Calu3 (cell line): ENCODE measurements at regions not wholly inside any gene's neighbourhood (a gene's known extent, or its start where the extent isn't known, plus 50 kb on each side); places are given as distances from the start of the nearest gene placed in this dataset.

Experiments
- BruUV-seq: library from RNA; stranded (reverse); fragments of 400-500 nt; replicated peaks from 2 replicates; lab custom pipeline; 2021; lab: Mats Ljungman, UMichigan
- CTCF ChIA-PET: fragments of 300-600 bp; sonication (Branson Sonifier 250); formaldehyde crosslinking; loops from one replicate; lab custom pipeline; 2022; ENCODE audit warnings: antibody characterized with exemption; lab: Charles Lee
- DNase-seq: peaks from one replicate; pipeline ENCODE4 v3.0.0; 2022
- H3K27ac Mint-ChIP-seq: one replicate; pipeline ENCODE4 v1.8.0; 2022; ENCODE audit warnings: mixed read lengths; ENCODE audit not compliant: unreplicated experiment
- H3K27me3 Mint-ChIP-seq: one replicate; pipeline ENCODE4 v1.8.0; 2022; ENCODE audit warnings: mixed read lengths; ENCODE audit not compliant: unreplicated experiment
- H3K36me3 Mint-ChIP-seq: one replicate; pipeline ENCODE4 v1.8.0; 2022; ENCODE audit warnings: mild to moderate bottlenecking, moderate library complexity, mixed read lengths; ENCODE audit not compliant: insufficient read depth, unreplicated experiment
- H3K4me1 Mint-ChIP-seq: one replicate; pipeline ENCODE4 v1.8.0; 2022; ENCODE audit warnings: mild to moderate bottlenecking, low read depth, mixed read lengths; ENCODE audit not compliant: unreplicated experiment
- H3K4me3 Mint-ChIP-seq: one replicate; pipeline ENCODE4 v1.8.0; 2022; ENCODE audit warnings: mild to moderate bottlenecking, low read depth, moderate library complexity, mixed read lengths; ENCODE audit not compliant: unreplicated experiment
- H3K9me3 Mint-ChIP-seq: one replicate; pipeline ENCODE4 v1.8.0; 2022; ENCODE audit warnings: low read depth, mixed read lengths; ENCODE audit not compliant: unreplicated experiment
- CTCF ChIP-seq: fragments of 200-600 bp; IDR thresholded peaks from one replicate; pipeline ENCODE4 v1.8.0; 2022; ENCODE audit warnings: antibody characterized with exemption; ENCODE audit not compliant: unreplicated experiment
- intact Hi-C: fragments of 100-400 bp; cut with micrococcal nuclease; formaldehyde crosslinking; loops from one replicate; pipeline ENCODE4 v1.10.0; 2022; ENCODE audit not compliant: unreplicated experiment

- BruUV-seq = no TSS peak
- CTCF ChIA-PET = no interaction called here
- no peak for DNase-seq
Observed at GRCh38 chr4:19523964-19524363, 727.7 kb upstream of the SLIT2 start.

GRCh38 chr4:19522966-19523365 is 728.7 kb upstream of the SLIT2 start:
- Mint-ChIP-seq H3K27ac (no peak overlapping the region), H3K36me3 (no peaks in the 10 kb centered on the region), H3K4me1 (no peaks in the 10 kb centered on the region), H3K27me3 (no peaks in the 10 kb centered on the region), H3K4me3 (no peak overlapping the region), H3K9me3 (no peaks in the 10 kb centered on the region)
- intact Hi-C loops = no loop called here
- no peak for DNase-seq
- BruUV-seq = no TSS peak
- TF ChIP-seq CTCF = no peak
- CTCF ChIA-PET = no interaction called here

More at GRCh38 chr4:19523964-19524363, 727.7 kb upstream of the SLIT2 start:
- Mint-ChIP-seq H3K4me1 (no peaks in the 10 kb centered on the region), H3K36me3 (no peaks in the 10 kb centered on the region), H3K9me3 (no peaks in the 10 kb centered on the region), H3K4me3 (no peak overlapping the region), H3K27ac (no peak overlapping the region), H3K27me3 (no peaks in the 10 kb centered on the region)
- intact Hi-C loops = no loop called here
- no peak for TF ChIP-seq CTCF

DNA sequence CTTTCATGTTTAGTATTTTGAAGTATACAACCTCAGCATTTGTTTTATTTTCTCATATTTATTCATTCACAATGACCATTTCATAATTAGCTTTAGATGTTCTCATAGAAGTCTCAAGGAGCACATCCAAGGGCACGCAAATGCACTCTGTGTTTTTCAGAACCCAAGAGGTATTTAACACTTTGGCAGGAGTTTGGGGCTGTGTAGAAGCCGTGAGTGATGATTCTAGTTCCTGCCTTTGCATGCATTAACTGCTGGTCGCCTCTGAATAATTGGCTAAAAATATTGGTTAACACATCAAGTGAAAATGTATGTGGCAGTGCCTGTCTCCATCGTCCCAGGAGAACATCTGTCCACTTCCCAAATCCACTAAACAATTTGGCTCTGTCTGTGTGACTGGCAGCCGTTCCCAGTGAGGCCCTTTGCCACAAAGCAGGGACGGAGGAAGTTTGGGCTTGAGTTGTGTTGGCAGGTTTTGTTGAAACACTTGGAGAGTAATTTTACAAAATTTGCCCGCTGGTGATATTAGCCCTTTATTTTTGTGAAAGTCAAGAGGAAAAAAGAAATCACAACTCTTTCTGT is 730.7 kb upstream of the SLIT2 start:
- Mint-ChIP-seq H3K36me3 (no peaks in the 10 kb centered on the region), H3K27me3 (no peaks in the 10 kb centered on the region), H3K9me3 (peaks cover 2% of the 10 kb centered on the region), H3K27ac (no peak overlapping the region), H3K4me3 (no peak overlapping the region), H3K4me1 (no peaks in the 10 kb centered on the region)
- CTCF ChIA-PET = no interaction called here
- no peak for TF ChIP-seq CTCF
- BruUV-seq = no TSS peak
- DNase-seq = no peak
- intact Hi-C loops = no loop called here

DNA sequence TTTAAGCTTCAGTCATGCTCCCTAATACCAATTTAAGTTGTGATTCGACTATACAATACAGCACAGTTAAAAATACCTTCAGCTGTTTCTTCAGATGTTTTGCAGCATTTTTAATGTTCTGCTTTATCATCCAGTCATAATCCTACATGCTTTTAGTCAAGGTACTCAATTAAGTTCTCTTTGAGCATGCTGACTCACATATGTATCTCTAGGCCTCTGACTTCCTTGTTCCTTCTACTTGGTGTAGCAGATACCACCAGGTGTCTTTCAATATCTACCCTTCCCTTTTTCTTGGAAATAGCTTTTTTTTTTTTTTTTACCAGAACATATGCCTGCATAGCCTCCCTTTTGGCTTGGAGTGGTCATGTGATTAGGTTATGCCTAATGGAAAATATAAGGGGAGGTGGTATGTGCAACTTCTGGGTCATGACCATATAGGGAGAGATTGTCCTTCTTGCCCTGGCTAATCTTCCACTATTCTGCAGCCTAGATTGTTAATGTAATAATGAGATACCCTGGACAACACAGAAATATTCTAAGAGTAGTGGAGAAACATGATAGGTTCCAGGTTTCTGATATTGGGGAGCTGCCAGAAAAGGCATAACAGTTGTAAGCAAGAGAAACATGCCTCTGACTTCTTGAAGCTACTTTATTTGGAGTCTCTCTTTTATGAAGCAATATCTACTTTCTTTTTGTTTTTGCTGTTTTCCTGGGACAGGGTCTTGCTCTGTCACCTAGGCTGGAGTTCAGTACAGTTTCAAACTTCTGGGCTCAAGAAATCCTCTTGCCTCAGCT is 737.2 kb upstream of the SLIT2 start:
- H3K27me3 Mint-ChIP-seq = no peaks in the 10 kb centered on the region
- no peak for TF ChIP-seq CTCF
- intact Hi-C loops = no loop called here
- CTCF ChIA-PET = interaction anchor here (0.6 to 0.7 kb wide), 2 partner anchors 178 to 480 kb away, joined by 4 to 5 read pairs; no protein-coding TSS in a partner anchor
- no peaks in the 10 kb centered on the region for H3K4me1 Mint-ChIP-seq
- no peak overlapping the region for H3K4me3 Mint-ChIP-seq
- no peak for DNase-seq
- H3K27ac Mint-ChIP-seq = no peak overlapping the region
- BruUV-seq = no TSS peak
- no peaks in the 10 kb centered on the region for H3K36me3 Mint-ChIP-seq
- H3K9me3 Mint-ChIP-seq = peaks cover 5% of the 10 kb centered on the region
